K562 (cell line): ENCODE measurements at regions not wholly inside any gene's neighbourhood (a gene's known extent, or its start where the extent isn't known, plus 50 kb on each side); places are given as distances from the start of the nearest gene placed in this dataset.

Source experiments
- CREB1 ChIP-seq, 2 experiments: sonication (generic) in 1 of 2; formaldehyde crosslinking in 1 of 2; IDR thresholded peaks; 2 replicates each; pipeline versions ENCODE4 v1.6.1 to v1.8.0; 2012 to 2022; ENCODE audit warnings: inconsistent platforms in 1 of 2, mild to moderate bottlenecking in 1 of 2, missing genetic modification reagents in 1 of 2, moderate library complexity in 1 of 2
- CTCF ChIP-seq, 3 experiments: IDR thresholded peaks in 2 of 3; conservative IDR thresholded peaks in 1 of 3; 2 replicates each; pipeline ENCODE4 v1.5.1; 2011 to 2012; ENCODE audit warnings: low read length in 3 of 3, mild to moderate bottlenecking in 3 of 3, control low read depth in 2 of 3, improper control_type of control experiment in 1 of 3, inconsistent platforms in 1 of 3, low read depth in 1 of 3, mixed read lengths in 1 of 3, moderate library complexity in 1 of 3; ENCODE audit not compliant: insufficient read depth in 2 of 3
- HDAC2 ChIP-seq: fragments of 450-650 bp; IDR thresholded peaks from 2 replicates; pipeline ENCODE4 v1.6.1; 2016; ENCODE audit warnings: mild to moderate bottlenecking

- TF ChIP-seq CREB1 (IDR thresholded peaks at IDR 0.05) (no peak), CREB1 (CRISPR knock-in tag; IDR thresholded peaks at IDR 0.05) (no peak), CTCF (IDR thresholded peaks at IDR 0.05 in 2 of 3, conservative IDR thresholded peaks at IDR 0.05 in 1 of 3; ENCODE audit: insufficient read depth in 2 of 3, low read depth in 1 of 3, low read length in 3 of 3) (peak; percentile 66 to 73 (median 67)), HDAC2 (no peak)
These were observed 128.1 kb upstream of the FAM20C start for GRCh38 chr7:64098-64915.
